Neuronal stem cell (in vitro differentiated cells): ENCODE measurements at regions not wholly inside any gene's neighbourhood (a gene's known extent, or its start where the extent isn't known, plus 50 kb on each side); places are given as distances from the start of the nearest gene placed in this dataset.
A peak's percentile ranks its signal among the peaks of the same experiment; 100 is the strongest.

Experiments
- DNase-seq: peaks from one replicate; pipeline ENCODE4 v3.0.0-alpha.2; 2013; ENCODE audit warnings: low spot score
- H2AFZ ChIP-seq: one replicate; pipeline ENCODE4 v1.6.1; 2013; ENCODE audit warnings: mild to moderate bottlenecking, low read length, inconsistent platforms
- H2AK5ac ChIP-seq: 2 replicates; pipeline ENCODE4 v1.6.1; 2013; ENCODE audit warnings: low read depth, mild to moderate bottlenecking, inconsistent platforms, low read length, moderate library complexity, mixed read lengths
- H2BK120ac ChIP-seq: 2 replicates; pipeline ENCODE4 v1.6.1; 2013; ENCODE audit warnings: low read depth, mild to moderate bottlenecking, inconsistent platforms, low read length, moderate library complexity, mixed read lengths
- H2BK12ac ChIP-seq: one replicate; pipeline ENCODE4 v1.6.1; 2013; ENCODE audit warnings: low read length, inconsistent platforms
- H2BK15ac ChIP-seq: 2 replicates; pipeline ENCODE4 v1.6.1; 2013; ENCODE audit warnings: mild to moderate bottlenecking, low read length, inconsistent platforms, mixed read lengths
- H2BK5ac ChIP-seq: one replicate; pipeline ENCODE4 v1.6.1; 2013; ENCODE audit warnings: inconsistent platforms, mild to moderate bottlenecking, low read length, moderate library complexity
- H3K14ac ChIP-seq: one replicate; pipeline ENCODE4 v1.6.1; 2013; ENCODE audit warnings: low read length, inconsistent platforms
- H3K18ac ChIP-seq: 2 replicates; pipeline ENCODE4 v1.6.1; 2013; ENCODE audit warnings: low read length, inconsistent platforms
- H3K23ac ChIP-seq: 2 replicates; pipeline ENCODE4 v1.6.1; 2013; ENCODE audit warnings: low read depth, mild to moderate bottlenecking, mixed read lengths, low read length, inconsistent platforms; ENCODE audit not compliant: poor library complexity
- H3K27ac ChIP-seq: replicated peaks from 3 replicates; pipeline ENCODE4 v1.5.1; 2013; ENCODE audit warnings: low read length, inconsistent platforms
- H3K27me3 ChIP-seq, 3 experiments: 2 replicates each; pipeline ENCODE4 v1.6.1; 2013; ENCODE audit warnings: low read length in 3 of 3, mild to moderate bottlenecking in 2 of 3, inconsistent platforms in 1 of 3, low read depth in 1 of 3, mixed read lengths in 1 of 3, moderate library complexity in 1 of 3; ENCODE audit not compliant: control insufficient read depth in 3 of 3, insufficient read depth in 3 of 3
- H3K36me3 ChIP-seq, 2 donors: replicated peaks in 1 of 2; 2 replicates each; pipeline ENCODE4 v1.6.1; 2013; ENCODE audit warnings: low read length in 2 of 2; ENCODE audit not compliant: control insufficient read depth in 2 of 2, insufficient read depth in 2 of 2
- H3K4ac ChIP-seq: 2 replicates; pipeline ENCODE4 v1.6.1; 2013; ENCODE audit warnings: inconsistent platforms, mild to moderate bottlenecking, low read length, moderate library complexity
- H3K4me1 ChIP-seq, 2 donors: 1 replicate in 1 of 2; 2 replicates in 1 of 2; pipeline ENCODE4 v1.6.1; 2013; ENCODE audit warnings: low read length in 2 of 2, low read depth in 1 of 2; ENCODE audit not compliant: control insufficient read depth in 2 of 2, insufficient read depth in 1 of 2
- H3K4me2 ChIP-seq: one replicate; pipeline ENCODE4 v1.6.1; 2013; ENCODE audit warnings: mild to moderate bottlenecking, low read length, inconsistent platforms; ENCODE audit not compliant: insufficient read depth, poor library complexity, severe bottlenecking
- H3K4me3 ChIP-seq, 2 donors: 2 replicates each; pipeline ENCODE4 v1.5.1; 2013; ENCODE audit warnings: low read length in 2 of 2, mild to moderate bottlenecking in 2 of 2, inconsistent platforms in 1 of 2, moderate library complexity in 1 of 2
- H3K79me1 ChIP-seq: one replicate; pipeline ENCODE4 v1.6.1; 2013; ENCODE audit warnings: low read depth, mild to moderate bottlenecking, inconsistent platforms, low read length, moderate library complexity
- H3K9ac ChIP-seq: one replicate; pipeline ENCODE4 v1.6.1; 2013; ENCODE audit warnings: mild to moderate bottlenecking, low read depth, low read length, inconsistent platforms; ENCODE audit not compliant: poor library complexity
- H3K9me3 ChIP-seq, 2 donors: replicated peaks in 1 of 2; 2 replicates each; pipeline versions ENCODE3 to v1.6.1; 2013; ENCODE audit warnings: low read length in 2 of 2, mild to moderate bottlenecking in 2 of 2, inconsistent platforms in 1 of 2, low read depth in 1 of 2, mixed read lengths in 1 of 2, moderate library complexity in 1 of 2; ENCODE audit not compliant: control insufficient read depth in 2 of 2, insufficient read depth in 1 of 2
- H4K8ac ChIP-seq: one replicate; pipeline ENCODE4 v1.6.1; 2013; ENCODE audit warnings: low read depth, mild to moderate bottlenecking, inconsistent platforms, low read length, moderate library complexity
- H4K91ac ChIP-seq: one replicate; pipeline ENCODE4 v1.6.1; 2013; ENCODE audit warnings: low read length, low read depth, mild to moderate bottlenecking, inconsistent platforms; ENCODE audit not compliant: poor library complexity
- whole genome bisulfite sequencing, 2 donors: extraction: QIAGEN DNeasy Blood & Tissue Kit; methylation state at CpG; one replicate each; pipeline ENCODE4 v1.1.7; 2013; ENCODE audit warnings: missing lambda C conversion rate in 2 of 2, mixed read lengths in 1 of 2; ENCODE audit not compliant: insufficient read length in 2 of 2, insufficient replicate concordance in 1 of 2; ENCODE audit errors: extremely low coverage in 2 of 2; 5-methylcytosine and 5-hydroxymethylcytosine counted together

DNA sequence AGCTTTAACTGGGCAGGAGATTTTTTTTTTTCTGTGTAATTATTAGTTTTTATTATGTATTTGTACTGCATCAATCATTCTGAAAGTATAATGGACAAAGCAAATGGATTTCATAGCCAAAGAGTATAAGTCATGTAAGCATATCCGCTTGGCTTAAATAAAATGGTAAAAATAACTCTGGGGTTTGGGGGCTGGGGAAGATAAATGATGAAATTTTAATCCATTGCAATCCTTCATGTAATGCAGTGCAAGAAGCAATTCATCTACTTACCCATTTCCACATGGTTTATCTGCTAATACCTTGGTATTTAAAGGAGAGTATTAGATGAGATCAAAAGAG lies 781.4 kb downstream of the QKI start:
- Histone ChIP-seq H3K9ac (no peak overlapping the region), H3K27me3 (no peaks in the 10 kb centered on the region), H3K23ac (no peak overlapping the region), H3K4me2 (no peak overlapping the region), H3K18ac (no peak overlapping the region), H3K14ac (no peak overlapping the region), H2BK12ac (no peak overlapping the region), H2BK15ac (no peak overlapping the region), H3K36me3 (no peaks in the 10 kb centered on the region), H2AFZ (no peak overlapping the region), H2AK5ac (no peak overlapping the region), H3K9me3 (no peaks in the 10 kb centered on the region), H2BK120ac (no peak overlapping the region), H3K27ac (no peak overlapping the region), H4K8ac (no peak overlapping the region), H2BK5ac (no peak overlapping the region), H3K4me1 (no peaks in the 10 kb centered on the region), H3K4me3 (no peak overlapping the region), H3K79me1 (no peaks in the 10 kb centered on the region), H4K91ac (no peak overlapping the region), H3K4ac (no peak overlapping the region)
- WGBS, 2 donors = no CpG with 5 or more reads among the region's 1 CpG
- no peak for DNase-seq

DNA sequence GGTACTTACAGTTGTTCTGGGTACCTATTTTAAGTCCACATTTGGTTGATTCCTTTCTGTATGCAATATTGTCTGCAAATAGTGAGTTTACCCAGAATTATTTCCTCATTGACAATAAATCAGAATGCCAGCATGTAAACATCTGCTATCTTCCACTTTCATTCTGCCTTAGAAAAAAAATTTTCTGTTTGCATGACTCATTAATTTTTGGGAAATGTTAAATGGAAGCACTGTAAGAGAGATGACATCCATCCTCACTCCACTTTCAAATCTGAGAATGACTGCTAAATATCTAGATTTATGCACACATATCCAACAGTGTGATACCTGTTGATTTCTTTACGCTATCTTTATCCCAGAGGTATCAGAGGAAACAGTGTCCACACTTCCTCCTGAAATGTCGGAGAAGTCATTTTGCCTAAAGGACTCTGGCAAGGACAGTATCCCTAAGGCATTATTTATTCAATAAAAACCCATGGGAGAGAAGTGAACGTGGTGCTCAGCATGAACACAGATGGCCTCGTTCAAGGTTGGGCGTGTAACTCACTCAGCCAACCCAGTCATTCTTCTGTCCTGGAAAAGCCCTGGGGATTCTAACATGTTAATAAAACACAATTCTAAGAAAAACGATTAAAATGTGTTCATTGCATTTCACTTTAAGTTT lies 780.9 kb downstream of the QKI start:
- H4K91ac ChIP-seq = no peak overlapping the region
- no peak overlapping the region for H2BK15ac ChIP-seq
- no peak overlapping the region for H3K23ac ChIP-seq
- no peaks in the 10 kb centered on the region for H3K9me3 ChIP-seq
- no peak overlapping the region for H2BK5ac ChIP-seq
- H2AK5ac ChIP-seq = no peak overlapping the region
- DNase-seq = no peak
- no peaks in the 10 kb centered on the region for H3K36me3 ChIP-seq
- no peak overlapping the region for H3K27ac ChIP-seq
- H2BK120ac ChIP-seq = no peak overlapping the region
- H3K4ac ChIP-seq = no peak overlapping the region
- no peaks in the 10 kb centered on the region for H3K79me1 ChIP-seq
- no peaks in the 10 kb centered on the region for H3K4me1 ChIP-seq
- H3K9ac ChIP-seq = no peak overlapping the region
- H3K18ac ChIP-seq = no peak overlapping the region
- no peaks in the 10 kb centered on the region for H3K27me3 ChIP-seq
- no peak overlapping the region for H3K4me2 ChIP-seq
- no peak overlapping the region for H3K14ac ChIP-seq
- H2BK12ac ChIP-seq = no peak overlapping the region
- H3K4me3 ChIP-seq = no peak overlapping the region
- H2AFZ ChIP-seq = no peak overlapping the region
- H4K8ac ChIP-seq = no peak overlapping the region
- WGBS, 2 donors = no CpG with 5 or more reads among the region's 6 CpGs

DNA sequence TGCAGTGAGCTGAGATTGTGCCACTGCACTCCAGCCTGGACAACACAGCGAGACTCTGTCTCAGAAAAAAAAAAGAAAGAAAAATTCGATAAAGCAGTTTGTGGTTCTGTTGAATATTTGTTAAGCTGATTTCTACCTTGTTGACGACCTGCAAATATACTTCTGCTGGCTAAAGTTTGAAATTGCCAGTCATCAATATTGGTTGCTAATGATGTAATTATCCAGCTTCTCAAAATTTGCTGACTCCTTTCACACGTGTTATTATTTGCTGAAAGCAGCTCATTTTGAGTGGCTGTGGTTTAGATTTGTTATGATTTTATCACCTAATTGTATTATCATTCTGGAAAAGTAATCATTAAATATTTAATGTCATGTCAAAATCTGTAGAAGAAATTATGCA lies 774.3 kb downstream of the QKI start:
- no peak overlapping the region for H3K14ac ChIP-seq
- no peak overlapping the region for H3K23ac ChIP-seq
- no peaks in the 10 kb centered on the region for H3K27me3 ChIP-seq
- no peak overlapping the region for H3K18ac ChIP-seq
- no peak overlapping the region for H2BK15ac ChIP-seq
- H3K4me3 ChIP-seq = no peak overlapping the region
- no CpG with 5 or more reads among the region's 4 CpGs for WGBS, 2 donors
- H2AFZ ChIP-seq = no peak overlapping the region
- no peak overlapping the region for H3K27ac ChIP-seq
- H2BK12ac ChIP-seq = no peak overlapping the region
- H2BK5ac ChIP-seq = no peak overlapping the region
- H2BK120ac ChIP-seq = no peak overlapping the region
- H4K8ac ChIP-seq = no peak overlapping the region
- H2AK5ac ChIP-seq = no peak overlapping the region
- DNase-seq = no peak
- peaks cover 3 to 8% of the 10 kb centered on the region in 2 donors for H3K4me1 ChIP-seq
- H3K9me3 ChIP-seq = no peaks in the 10 kb centered on the region
- H3K79me1 ChIP-seq = no peaks in the 10 kb centered on the region
- no peaks in the 10 kb centered on the region for H3K36me3 ChIP-seq
- no peak overlapping the region for H4K91ac ChIP-seq
- H3K4me2 ChIP-seq = no peak overlapping the region
- no peak overlapping the region for H3K9ac ChIP-seq
- no peak overlapping the region for H3K4ac ChIP-seq

DNA sequence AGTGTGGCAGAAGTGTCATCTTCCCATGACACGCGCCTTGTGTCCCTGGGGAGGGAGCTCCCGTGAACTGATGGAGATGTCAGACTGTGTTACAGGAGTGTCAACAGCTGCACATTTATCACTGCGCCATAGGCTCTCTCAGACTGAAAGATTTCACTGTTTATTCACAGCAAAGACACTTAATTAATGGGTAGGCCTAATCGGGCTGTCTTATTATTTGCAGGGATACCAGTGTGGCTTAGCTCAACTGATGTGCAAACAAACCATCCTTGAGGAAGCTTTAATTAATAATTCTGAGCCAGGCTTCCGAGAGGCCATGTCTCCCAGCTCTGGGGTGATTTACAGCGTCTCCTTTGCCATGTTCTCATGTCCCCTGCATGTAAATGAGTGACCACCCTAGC lies 771.0 kb downstream of the QKI start:
- Histone ChIP-seq H3K36me3 (no peaks in the 10 kb centered on the region), H3K18ac (no peak overlapping the region), H2BK15ac (no peak overlapping the region), H3K4me3 (no peak overlapping the region), H4K91ac (no peak overlapping the region), H3K4ac (no peak overlapping the region), H3K27ac (no peak overlapping the region), H2AFZ (peak overlapping the region; percentile 58), H3K23ac (no peak overlapping the region), H3K9ac (no peak overlapping the region), H2BK12ac (no peak overlapping the region), H4K8ac (no peak overlapping the region), H3K4me2 (no peak overlapping the region), H3K14ac (no peak overlapping the region), H3K9me3 (no peaks in the 10 kb centered on the region), H3K4me1 (peaks cover 3 to 8% of the 10 kb centered on the region in 2 donors), H3K27me3 (no peaks in the 10 kb centered on the region), H3K79me1 (no peaks in the 10 kb centered on the region), H2BK5ac (no peak overlapping the region), H2BK120ac (no peak overlapping the region), H2AK5ac (no peak overlapping the region)
- no CpG with 5 or more reads among the region's 7 CpGs for WGBS, 2 donors
- DNase-seq = no peak
